22Rv1 (cell line): ENCODE measurements at regions not wholly inside any gene's neighbourhood (a gene's known extent, or its start where the extent isn't known, plus 50 kb on each side); places are given as distances from the start of the nearest gene placed in this dataset.

Experiments
- H3K27ac ChIP-seq: fragments of 450-650 bp; 2 replicates; pipeline ENCODE4 v1.5.1; 2017
- ZFX ChIP-seq: fragments of 450-650 bp; IDR thresholded peaks from 2 replicates; pipeline ENCODE4 v1.6.1; 2017; ENCODE audit warnings: antibody characterized with exemption, borderline replicate concordance
- TF ChIP-seq, protein P1 (sequence below): fragments of 450-650 bp; IDR thresholded peaks from 2 replicates; pipeline ENCODE4 v1.5.1; 2017; ENCODE audit warnings: mild to moderate bottlenecking

DNA sequence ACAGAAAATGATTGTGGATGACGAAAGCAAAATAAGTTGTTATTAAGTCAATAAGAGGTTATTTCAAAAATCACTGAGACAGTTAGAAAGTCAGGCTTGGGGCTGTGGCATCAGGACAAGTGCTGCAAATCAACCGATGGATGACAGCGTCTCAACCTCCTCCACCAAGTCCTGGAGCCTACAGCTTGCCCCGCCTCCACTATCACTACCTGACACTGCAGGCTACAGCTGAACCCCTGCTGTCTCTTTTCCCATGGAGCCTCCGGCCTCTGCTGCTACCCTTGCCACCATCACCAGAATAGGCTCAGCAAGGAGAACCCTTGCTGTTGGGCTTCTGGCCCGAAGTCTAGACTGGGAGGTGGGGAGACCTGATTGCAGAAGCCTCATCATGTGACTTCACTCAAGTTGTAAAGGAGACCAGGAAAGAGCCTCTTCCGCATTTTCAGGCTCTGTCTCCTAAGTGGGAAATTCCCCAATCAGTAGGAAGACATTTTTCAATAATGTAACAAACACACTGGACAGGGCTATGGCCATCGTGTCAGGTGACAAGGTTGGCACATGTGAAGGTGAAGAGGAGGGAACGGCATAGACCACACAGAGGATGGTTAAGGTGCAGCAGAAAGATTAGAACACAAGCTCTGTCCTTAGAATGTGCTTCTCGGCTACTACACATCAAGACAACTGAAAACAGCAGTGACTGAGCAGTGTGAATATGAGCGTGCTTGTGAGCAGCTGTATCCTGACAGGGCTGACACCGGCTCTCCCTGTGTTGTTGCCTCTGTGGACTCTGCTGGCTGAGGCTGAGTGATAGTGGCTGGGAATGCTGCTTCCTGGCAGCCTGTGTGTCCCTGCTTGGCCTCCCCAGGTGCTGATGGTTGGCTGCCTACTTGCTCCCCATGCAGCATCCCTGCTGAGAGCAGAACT is 660.7 kb downstream of the PTPRU start:
- H3K27ac ChIP-seq, result no peak overlapping the region
- no peak for TF ChIP-seq ZFX
- TF ChIP-seq, protein P1, sequence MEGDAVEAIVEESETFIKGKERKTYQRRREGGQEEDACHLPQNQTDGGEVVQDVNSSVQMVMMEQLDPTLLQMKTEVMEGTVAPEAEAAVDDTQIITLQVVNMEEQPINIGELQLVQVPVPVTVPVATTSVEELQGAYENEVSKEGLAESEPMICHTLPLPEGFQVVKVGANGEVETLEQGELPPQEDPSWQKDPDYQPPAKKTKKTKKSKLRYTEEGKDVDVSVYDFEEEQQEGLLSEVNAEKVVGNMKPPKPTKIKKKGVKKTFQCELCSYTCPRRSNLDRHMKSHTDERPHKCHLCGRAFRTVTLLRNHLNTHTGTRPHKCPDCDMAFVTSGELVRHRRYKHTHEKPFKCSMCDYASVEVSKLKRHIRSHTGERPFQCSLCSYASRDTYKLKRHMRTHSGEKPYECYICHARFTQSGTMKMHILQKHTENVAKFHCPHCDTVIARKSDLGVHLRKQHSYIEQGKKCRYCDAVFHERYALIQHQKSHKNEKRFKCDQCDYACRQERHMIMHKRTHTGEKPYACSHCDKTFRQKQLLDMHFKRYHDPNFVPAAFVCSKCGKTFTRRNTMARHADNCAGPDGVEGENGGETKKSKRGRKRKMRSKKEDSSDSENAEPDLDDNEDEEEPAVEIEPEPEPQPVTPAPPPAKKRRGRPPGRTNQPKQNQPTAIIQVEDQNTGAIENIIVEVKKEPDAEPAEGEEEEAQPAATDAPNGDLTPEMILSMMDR, result no peak

DNA sequence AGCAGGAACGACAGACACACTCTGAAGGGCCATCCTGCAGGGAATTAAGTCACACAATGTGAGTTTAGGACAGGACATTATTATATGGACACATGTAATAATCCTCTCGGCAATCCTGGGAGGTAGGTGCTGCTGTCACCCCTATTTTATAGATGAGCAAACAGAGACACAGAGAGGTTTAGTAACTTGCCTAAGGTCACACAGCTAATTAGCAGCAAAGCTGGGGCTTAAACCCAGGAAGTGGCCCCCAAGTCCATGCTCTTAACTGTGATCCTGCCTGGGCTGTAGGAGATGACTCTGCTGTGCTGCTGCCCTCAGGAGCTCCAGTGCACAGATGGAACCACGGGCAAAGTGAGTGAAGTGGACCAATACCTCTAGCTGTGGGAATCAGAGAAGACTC is 660.0 kb downstream of the PTPRU start:
- no peak for TF ChIP-seq ZFX
- TF ChIP-seq, protein P1, result no peak
- no peak overlapping the region for H3K27ac ChIP-seq

DNA sequence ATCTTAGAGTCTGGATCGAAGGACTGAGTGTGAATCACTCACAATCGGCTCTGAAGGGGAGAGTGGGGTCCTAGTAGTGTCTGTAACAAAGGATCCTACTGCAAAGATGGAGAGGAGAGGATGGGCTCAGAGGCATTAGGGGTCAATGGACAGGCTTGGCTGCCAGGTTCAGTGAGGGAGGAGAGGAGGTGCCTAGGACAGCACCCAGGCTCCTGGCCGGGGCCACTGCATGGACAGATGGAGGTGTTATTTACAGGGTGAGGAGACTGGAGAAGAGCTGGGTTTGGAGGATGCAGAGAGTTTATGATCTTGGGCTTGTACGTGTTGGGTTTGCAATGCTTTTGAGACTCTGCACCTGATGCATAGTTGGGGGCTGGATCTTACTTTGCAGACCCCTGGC is 658.9 kb downstream of the PTPRU start:
- H3K27ac ChIP-seq, result no peak overlapping the region
- TF ChIP-seq, protein P1, result no peak
- no peak for TF ChIP-seq ZFX

DNA sequence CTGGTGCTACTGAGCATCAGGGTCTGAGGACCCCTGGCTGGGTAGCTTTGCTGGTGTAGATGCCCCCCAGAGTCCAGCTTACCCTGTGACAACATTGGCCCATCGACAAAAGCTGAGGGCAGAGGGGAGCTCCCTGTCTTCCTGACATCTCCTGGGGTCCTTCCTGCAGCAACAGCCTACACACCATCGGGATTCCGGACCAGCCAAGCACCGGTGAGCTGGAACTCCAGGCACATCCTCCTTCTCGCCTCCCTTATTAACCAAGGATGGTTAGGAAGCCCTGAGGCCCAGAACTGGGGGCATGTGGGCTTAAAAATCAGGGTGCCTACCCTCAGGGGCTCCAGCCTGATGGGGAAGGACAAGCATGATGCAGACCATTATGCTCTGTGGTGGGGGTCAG is 658.0 kb downstream of the PTPRU start:
- no peak overlapping the region for H3K27ac ChIP-seq
- TF ChIP-seq, protein P1, result no peak
- no peak for TF ChIP-seq ZFX

DNA sequence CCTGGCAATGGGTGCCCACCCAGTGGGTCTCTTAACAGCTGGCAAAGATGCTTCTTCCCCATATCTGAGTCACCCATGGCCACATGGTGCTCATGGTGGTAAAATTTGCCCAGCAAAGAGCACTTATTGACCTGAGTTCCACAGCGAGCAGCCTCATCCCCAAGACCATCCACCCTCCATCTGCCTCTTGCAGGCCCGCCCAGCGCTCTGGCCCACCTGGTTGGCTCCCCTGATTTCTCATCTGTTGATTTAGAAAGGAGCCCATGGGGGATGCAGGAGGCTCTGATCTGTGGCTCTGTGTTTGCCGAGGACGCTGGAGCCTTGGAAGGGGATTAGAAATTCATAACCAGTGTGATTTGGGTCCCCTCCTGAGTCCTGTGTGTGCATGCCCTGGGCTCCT is 657.5 kb downstream of the PTPRU start:
- TF ChIP-seq, protein P1, result no peak
- TF ChIP-seq ZFX, result no peak
- H3K27ac ChIP-seq, result no peak overlapping the region

DNA sequence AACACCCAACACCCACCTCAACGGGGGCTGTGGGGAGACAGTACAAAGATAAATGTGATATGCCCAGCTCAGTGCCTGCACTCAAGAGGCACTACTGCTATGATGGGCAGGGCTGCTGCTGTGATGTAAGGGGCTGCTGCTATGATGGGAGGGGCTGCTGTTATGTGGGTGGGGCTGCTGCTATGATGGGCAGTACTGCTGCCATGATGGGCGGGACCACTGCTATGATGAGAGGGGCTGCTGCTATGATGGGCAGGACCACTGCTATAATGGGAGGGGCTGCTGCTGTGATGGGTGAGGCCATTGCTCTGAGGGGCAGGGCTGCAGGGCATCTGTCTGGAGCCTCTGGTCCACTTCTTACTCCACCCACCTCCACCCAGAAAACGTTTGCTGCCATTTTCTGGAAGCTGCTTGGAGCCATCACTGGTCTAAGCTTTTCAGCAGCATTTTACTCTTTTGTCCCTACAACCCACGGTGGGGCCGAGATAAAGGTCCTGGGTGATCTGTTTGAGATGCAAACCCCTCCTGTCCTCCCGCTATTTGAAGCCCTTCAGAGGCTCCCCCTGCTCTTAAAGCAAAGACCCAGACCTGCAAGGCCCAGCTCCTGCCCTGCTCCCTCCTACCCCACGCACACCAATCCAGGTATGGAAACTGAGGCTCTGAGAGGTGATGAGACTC is 656.9 kb downstream of the PTPRU start:
- TF ChIP-seq, protein P1, result no peak
- TF ChIP-seq ZFX, result no peak
- no peak overlapping the region for H3K27ac ChIP-seq

DNA sequence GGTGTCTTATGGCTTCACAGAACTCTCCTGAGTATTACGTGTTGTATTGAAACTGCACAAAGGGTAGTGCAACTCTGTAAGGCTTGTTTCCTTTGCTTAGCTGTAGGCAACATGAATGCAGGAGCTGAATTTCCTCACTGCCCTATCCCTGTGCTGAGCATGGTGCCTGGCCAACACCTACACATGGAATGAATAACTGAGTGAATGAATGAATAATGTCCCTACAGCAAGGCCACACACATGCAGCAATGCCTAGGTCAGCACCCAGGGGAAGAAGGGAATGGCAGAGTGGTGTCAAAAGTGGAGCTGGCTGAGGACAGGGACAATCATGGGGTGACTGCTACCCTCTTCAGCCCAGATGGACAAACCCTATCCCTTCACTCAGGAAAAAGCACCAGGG is 655.9 kb downstream of the PTPRU start:
- H3K27ac ChIP-seq, result no peak overlapping the region
- TF ChIP-seq ZFX, result no peak
- TF ChIP-seq, protein P1, result no peak
